Endothelial cell of umbilical vein (primary cell): ENCODE measurements at regions not wholly inside any gene's neighbourhood (a gene's known extent, or its start where the extent isn't known, plus 50 kb on each side); places are given as distances from the start of the nearest gene placed in this dataset.

Experiments
- BruUV-seq: library from RNA; stranded (reverse); fragments of 400-500 nt; replicated peaks from 2 replicates; lab custom pipeline; 2021; lab: Mats Ljungman, UMichigan
- CTCF ChIA-PET: fragments of 300-600, 350-600 bp; sonication (Branson Sonifier 250); formaldehyde crosslinking; loops from one replicate; lab custom pipeline; 2021; ENCODE audit warnings: antibody characterized with exemption, inconsistent platforms; lab: Charles Lee
- POLR2A ChIA-PET: fragments of 300-600, 350-600 bp; sonication (Branson Sonifier 250); formaldehyde crosslinking; loops from one replicate; lab custom pipeline; 2021; ENCODE audit warnings: antibody characterized with exemption, inconsistent platforms; lab: Charles Lee
- DNase-seq: peaks from one replicate; pipeline ENCODE4 v3.0.0-alpha.2; 2011; ENCODE audit warnings: low read depth, low spot score
- FAIRE-seq: peaks from 2 replicates; lab custom pipeline; 2011; peaks lifted over from hg19 to GRCh38; lab: Jason Lieb, UNC
- H2AFZ ChIP-seq: 2 replicates; pipeline ENCODE4 v1.6.0; 2012; ENCODE audit warnings: low read depth, low read length, control low read depth, inconsistent platforms
- H3K27ac ChIP-seq: 2 replicates; pipeline ENCODE4 v1.5.1; 2011; ENCODE audit warnings: low read depth, mild to moderate bottlenecking, control low read depth, low read length, moderate library complexity; ENCODE audit not compliant: insufficient read depth
- H3K27me3 ChIP-seq, 2 experiments: 2 replicates each; pipeline versions ENCODE4 v1.6.0 to v1.6.1; 2011; ENCODE audit warnings: low read length in 2 of 2, mixed read lengths in 1 of 2; ENCODE audit not compliant: control insufficient read depth in 2 of 2, insufficient read depth in 2 of 2
- H3K36me3 ChIP-seq, 2 experiments: 2 replicates in 1 of 2; 3 replicates in 1 of 2; pipeline ENCODE4 v1.5.1; 2011; ENCODE audit warnings: low read length in 2 of 2, mild to moderate bottlenecking in 1 of 2, moderate library complexity in 1 of 2; ENCODE audit not compliant: control insufficient read depth in 2 of 2, insufficient read depth in 2 of 2; ENCODE audit errors: extremely low read depth in 1 of 2
- H3K4me1 ChIP-seq: 3 replicates; pipeline ENCODE4 v1.5.1; 2011; ENCODE audit warnings: mild to moderate bottlenecking, low read length; ENCODE audit not compliant: control insufficient read depth, insufficient read depth; ENCODE audit errors: extremely low read depth
- H3K4me2 ChIP-seq: 2 replicates; pipeline ENCODE4 v1.6.1; 2011; ENCODE audit warnings: low read length, control low read depth, mixed read lengths; ENCODE audit not compliant: insufficient read depth
- H3K4me3 ChIP-seq, 3 experiments: fragments of 200-600 bp in 1 of 3; sonication (generic), shearing (Covaris generic) in 1 of 3; replicated peaks in 1 of 3; 2 replicates each; pipeline ENCODE4 v1.5.1; 2011 to 2016; ENCODE audit warnings: control low read depth in 3 of 3, low read length in 3 of 3, mild to moderate bottlenecking in 2 of 3, inconsistent platforms in 1 of 3, low read depth in 1 of 3, moderate library complexity in 1 of 3; ENCODE audit not compliant: insufficient read depth in 1 of 3
- H3K79me2 ChIP-seq: 2 replicates; pipeline ENCODE4 v1.6.0; 2012; ENCODE audit warnings: low read length, inconsistent platforms; ENCODE audit not compliant: control insufficient read depth, insufficient read depth
- H3K9ac ChIP-seq: replicated peaks from 2 replicates; pipeline ENCODE3; 2011; ENCODE audit warnings: low read length, control low read depth; ENCODE audit not compliant: insufficient read depth; ENCODE audit errors: extremely low read depth
- H3K9me1 ChIP-seq: replicated peaks from 3 replicates; pipeline ENCODE4 v1.6.0; 2011; ENCODE audit warnings: mild to moderate bottlenecking, low read length; ENCODE audit not compliant: control insufficient read depth, insufficient read depth; ENCODE audit errors: extremely low read depth
- H3K9me3 ChIP-seq: replicated peaks from 2 replicates; pipeline ENCODE4 v1.5.1; 2012; ENCODE audit warnings: low read length, inconsistent platforms; ENCODE audit not compliant: control insufficient read depth, insufficient read depth
- H4K20me1 ChIP-seq: replicated peaks from 2 replicates; pipeline ENCODE3; 2011; ENCODE audit warnings: mild to moderate bottlenecking, low read length; ENCODE audit not compliant: control insufficient read depth, insufficient read depth; ENCODE audit errors: extremely low read depth
- CTCF ChIP-seq, 2 donors: IDR thresholded peaks; 1 replicate in 1 of 2; 2 replicates in 1 of 2; pipeline ENCODE4 v1.5.1; 2011; ENCODE audit warnings: low read length in 2 of 2, mild to moderate bottlenecking in 2 of 2, moderate library complexity in 2 of 2, control low read depth in 1 of 2, inconsistent platforms in 1 of 2, low read depth in 1 of 2; ENCODE audit not compliant: insufficient read depth in 1 of 2; ENCODE audit errors: extremely low read depth in 1 of 2
- EZH2 ChIP-seq: IDR thresholded peaks from 2 replicates; pipeline ENCODE4 v1.6.1; 2012; ENCODE audit warnings: borderline replicate concordance, low read depth, mild to moderate bottlenecking, moderate library complexity, low read length, inconsistent platforms; ENCODE audit not compliant: severe bottlenecking
- FOS ChIP-seq: IDR thresholded peaks from 2 replicates; pipeline ENCODE4 v1.6.1; 2011; ENCODE audit warnings: mild to moderate bottlenecking, low read length, moderate library complexity, borderline replicate concordance; ENCODE audit not compliant: insufficient read depth
- GATA2 ChIP-seq: IDR thresholded peaks from 2 replicates; pipeline ENCODE4 v1.7.0; 2011; ENCODE audit warnings: low read depth, mild to moderate bottlenecking, moderate library complexity, mixed read lengths, low read length; ENCODE audit not compliant: insufficient read length, insufficient read depth
- JUN ChIP-seq: IDR thresholded peaks from 2 replicates; pipeline ENCODE4 v1.6.1; 2011; ENCODE audit warnings: borderline replicate concordance, low read depth; ENCODE audit not compliant: insufficient read length, insufficient read depth
- MAX ChIP-seq: IDR thresholded peaks from 2 replicates; pipeline ENCODE4 v1.6.1; 2011; ENCODE audit not compliant: insufficient read depth, insufficient read length
- MYC ChIP-seq: IDR thresholded peaks from one replicate; pipeline ENCODE4 v1.6.1; 2011; ENCODE audit warnings: mild to moderate bottlenecking, low read depth, low read length
- POLR2A ChIP-seq: IDR thresholded peaks from 2 replicates; pipeline ENCODE4 v1.6.1; 2012; ENCODE audit warnings: low read depth, mild to moderate bottlenecking, control low read depth, low read length
- POLR2AphosphoS5 ChIP-seq: IDR thresholded peaks from 2 replicates; pipeline ENCODE4 v1.6.1; 2012; ENCODE audit warnings: low read depth, mild to moderate bottlenecking, control low read depth, low read length, moderate library complexity; ENCODE audit not compliant: insufficient read depth
- dilution Hi-C: fragments of 300-500 bp; cut with MboI; formaldehyde crosslinking; loops from one replicate; pipeline ENCODE4 v1.15.0; 2019; ENCODE audit warnings: low sequenced_read_pairs; ENCODE audit not compliant: extremely low pct_ligation_motif_present
- intact Hi-C: fragments of 100-400 bp; cut with micrococcal nuclease; formaldehyde crosslinking; loops from one replicate; pipeline ENCODE4 v1.10.0; 2022

- TF ChIP-seq POLR2AphosphoS5 (no peak), CTCF (IDR thresholded peaks at IDR 0.05; ENCODE audit: extremely low read depth in 1 of 2, insufficient read depth in 1 of 2, low read depth in 1 of 2, low read length in 2 of 2) (no peak), POLR2A (no peak), FOS (no peak), MAX (no peak)
- Histone ChIP-seq H4K20me1 (no peaks in the 10 kb centered on the region), H3K27ac (no peak overlapping the region), H3K4me3 (no peak overlapping the region), H3K9me3 (peaks cover 4% of the 10 kb centered on the region), H3K79me2 (no peaks in the 10 kb centered on the region), H2AFZ (no peak overlapping the region), H3K4me1 (no peaks in the 10 kb centered on the region), H3K9me1 (no peaks in the 10 kb centered on the region), H3K36me3 (no peaks in the 10 kb centered on the region), H3K9ac (no peak overlapping the region), H3K27me3 (no peaks in the 10 kb centered on the region), H3K4me2 (no peak overlapping the region)
- intact Hi-C loops (no loop called here), dilution Hi-C loops (no loop called here)
- no TSS peak for BruUV-seq
- CTCF ChIA-PET: no interaction called here
- POLR2A ChIA-PET: no interaction called here
- FAIRE-seq: no peak
- DNase-seq: no peak
Measured at GRCh38 chr13:103288114-103288513, 221.9 kb upstream of the SLC10A2 start.

GRCh38 chr13:103287659-103288058, 221.4 kb upstream of the SLC10A2 start:
- CTCF ChIA-PET: no interaction called here
- H3K79me2 ChIP-seq: no peaks in the 10 kb centered on the region
- TF ChIP-seq MAX: no peak
- TF ChIP-seq POLR2AphosphoS5: no peak
- TF ChIP-seq POLR2A: no peak
- no peak for TF ChIP-seq EZH2
- no peak for TF ChIP-seq CTCF (IDR thresholded peaks at IDR 0.05; ENCODE audit: extremely low read depth in 1 of 2, insufficient read depth in 1 of 2, low read depth in 1 of 2, low read length in 2 of 2)
- no peak for TF ChIP-seq MYC
- no peak for TF ChIP-seq GATA2
- no peak for TF ChIP-seq FOS
- TF ChIP-seq JUN: no peak
- H3K9me1 ChIP-seq: no peaks in the 10 kb centered on the region
- no TSS peak for BruUV-seq
- no peaks in the 10 kb centered on the region for H4K20me1 ChIP-seq
- dilution Hi-C loops: no loop called here
- no peaks in the 10 kb centered on the region for H3K4me1 ChIP-seq
- no peak overlapping the region for H3K9ac ChIP-seq
- H3K9me3 ChIP-seq: peaks cover 4% of the 10 kb centered on the region
- H3K4me3 ChIP-seq: no peak overlapping the region
- FAIRE-seq: no peak
- no peaks in the 10 kb centered on the region for H3K27me3 ChIP-seq
- intact Hi-C loops: no loop called here
- H3K36me3 ChIP-seq: no peaks in the 10 kb centered on the region
- no peak overlapping the region for H2AFZ ChIP-seq
- H3K27ac ChIP-seq: no peak overlapping the region
- POLR2A ChIA-PET: no interaction called here
- H3K4me2 ChIP-seq: no peak overlapping the region
- no peak for DNase-seq
